B cell (primary cell): ENCODE measurements at regions not wholly inside any gene's neighbourhood (a gene's known extent, or its start where the extent isn't known, plus 50 kb on each side); places are given as distances from the start of the nearest gene placed in this dataset.

Experiments
- ATAC-seq: fragments of 200-7000 bp; cut with Tn5 transposase; one replicate; pipeline ENCODE4 v1.10.0; 2021; ENCODE audit warnings: low read depth, mild to moderate bottlenecking, moderate number of reproducible peaks, moderate library complexity
- CTCF ChIA-PET: fragments of 350-600 bp; sonication (Branson Sonifier 250); formaldehyde crosslinking; loops from one replicate; lab custom pipeline; 2021; ENCODE audit warnings: antibody characterized with exemption, inconsistent platforms; lab: Charles Lee
- POLR2A ChIA-PET: fragments of 350-600 bp; sonication (Branson Sonifier 250); formaldehyde crosslinking; loops from one replicate; lab custom pipeline; 2021; ENCODE audit warnings: antibody characterized with exemption; lab: Charles Lee
- DNase-seq: peaks from one replicate; pipeline ENCODE4 v3.0.0; 2013
- H2AFZ ChIP-seq: 2 replicates; pipeline ENCODE4 v1.6.1; 2012; ENCODE audit warnings: mild to moderate bottlenecking, low read depth, low read length; ENCODE audit not compliant: insufficient read depth, poor library complexity, severe bottlenecking
- H3K27ac ChIP-seq, 2 donors: 1 replicate in 1 of 2; 2 replicates in 1 of 2; pipeline ENCODE4 v1.5.1; 2012 to 2013; ENCODE audit warnings: low read length in 2 of 2, mild to moderate bottlenecking in 2 of 2, moderate library complexity in 1 of 2
- H3K27me3 ChIP-seq, 4 experiments: fragments of 200-600 bp in 1 of 4; sonication (generic) in 1 of 4; replicated peaks in 1 of 4; 1 replicate in 2 of 4; 2 replicates in 2 of 4; pipeline versions ENCODE4 v1.6.1 to v1.7.0; 2013 to 2016; ENCODE audit warnings: low read length in 3 of 4, mild to moderate bottlenecking in 2 of 4, mixed read lengths in 1 of 4, moderate library complexity in 1 of 4; ENCODE audit not compliant: insufficient read depth in 4 of 4, control insufficient read depth in 3 of 4; ENCODE audit errors: control extremely low read depth in 1 of 4
- H3K36me3 ChIP-seq, 2 experiments: replicated peaks in 1 of 2; 1 replicate in 1 of 2; 2 replicates in 1 of 2; pipeline versions ENCODE4 v1.6.1 to v1.7.1; 2013; ENCODE audit warnings: low read length in 1 of 2; ENCODE audit not compliant: insufficient read depth in 2 of 2, control insufficient read depth in 1 of 2; ENCODE audit errors: control extremely low read depth in 1 of 2, extremely low read depth in 1 of 2
- H3K4me1 ChIP-seq, 2 donors: fragments of 200-600 bp in 1 of 2; sonication (generic) in 1 of 2; 1 replicate in 1 of 2; 2 replicates in 1 of 2; pipeline versions ENCODE4 v1.5.1 to v1.6.1; 2013 to 2017; ENCODE audit warnings: low read length in 2 of 2; ENCODE audit not compliant: control insufficient read depth in 2 of 2, insufficient read depth in 2 of 2
- H3K4me2 ChIP-seq: replicated peaks from 2 replicates; pipeline ENCODE3; 2012; ENCODE audit warnings: mild to moderate bottlenecking, low read depth, low read length; ENCODE audit not compliant: poor library complexity, severe bottlenecking
- H3K4me3 ChIP-seq, 5 experiments: fragments of 200-600 bp in 1 of 5; sonication (generic) in 1 of 5; 1 replicate in 3 of 5; 2 replicates in 2 of 5; pipeline versions ENCODE4 v1.5.1 to v1.7.0; 2011 to 2016; ENCODE audit warnings: low read length in 4 of 5, mild to moderate bottlenecking in 4 of 5, low read depth in 2 of 5, control low read depth in 1 of 5, moderate library complexity in 1 of 5; ENCODE audit not compliant: insufficient read depth in 1 of 5; ENCODE audit errors: control extremely low read depth in 1 of 5, extremely low read depth in 1 of 5
- H3K79me2 ChIP-seq: fragments of 200-600 bp; sonication (generic); one replicate; pipeline ENCODE4 v1.6.0; 2016; ENCODE audit warnings: low read length; ENCODE audit not compliant: control insufficient read depth, insufficient read depth
- H3K9ac ChIP-seq: fragments of 200-600 bp; sonication (generic); 2 replicates; pipeline ENCODE4 v1.6.1; 2017; ENCODE audit warnings: mild to moderate bottlenecking, low read length, moderate library complexity
- H3K9me3 ChIP-seq, 3 donors: one replicate each; pipeline versions ENCODE4 v1.6.1 to v1.7.1; 2013; ENCODE audit warnings: low read length in 2 of 3; ENCODE audit not compliant: control insufficient read depth in 2 of 3, insufficient read depth in 1 of 3; ENCODE audit errors: control extremely low read depth in 1 of 3
- H4K20me1 ChIP-seq: 2 replicates; pipeline ENCODE4 v1.6.0; 2012; ENCODE audit warnings: mild to moderate bottlenecking, low read length; ENCODE audit not compliant: insufficient read depth, control insufficient read depth, poor library complexity, severe bottlenecking
- H3K27ac Mint-ChIP-seq: one replicate; pipeline ENCODE4 v1.8.0; 2021; ENCODE audit warnings: mixed read lengths
- H3K27me3 Mint-ChIP-seq: one replicate; pipeline ENCODE4 v1.8.0; 2021; ENCODE audit warnings: mixed read lengths
- H3K4me1 Mint-ChIP-seq: one replicate; pipeline ENCODE4 v1.8.0; 2021; ENCODE audit warnings: mixed read lengths
- H3K4me3 Mint-ChIP-seq: one replicate; pipeline ENCODE4 v1.8.0; 2021; ENCODE audit warnings: mixed read lengths
- H3K9me3 Mint-ChIP-seq: one replicate; pipeline ENCODE4 v1.8.0; 2022; ENCODE audit warnings: mixed read lengths; ENCODE audit not compliant: insufficient read depth
- CTCF ChIP-seq: fragments of 200-600 bp; IDR thresholded peaks from one replicate; pipeline ENCODE4 v1.8.0; 2022; ENCODE audit warnings: antibody characterized with exemption, mild to moderate bottlenecking
- EZH2 ChIP-seq: IDR thresholded peaks from 2 replicates; pipeline ENCODE4 v1.6.1; 2012; ENCODE audit warnings: borderline replicate concordance, low read depth, mild to moderate bottlenecking, moderate library complexity, low read length; ENCODE audit not compliant: insufficient read depth, poor library complexity, severe bottlenecking
- WGBS: methylation state at CpG from one replicate; pipeline ENCODE4 v1.1.5; 2013; ENCODE audit warnings: missing lambda C conversion rate; ENCODE audit not compliant: insufficient coverage; 5-methylcytosine and 5-hydroxymethylcytosine counted together
- intact Hi-C: fragments of 100-400 bp; cut with micrococcal nuclease; formaldehyde crosslinking; loops from one replicate; pipeline ENCODE4 v1.10.0; 2022

DNA sequence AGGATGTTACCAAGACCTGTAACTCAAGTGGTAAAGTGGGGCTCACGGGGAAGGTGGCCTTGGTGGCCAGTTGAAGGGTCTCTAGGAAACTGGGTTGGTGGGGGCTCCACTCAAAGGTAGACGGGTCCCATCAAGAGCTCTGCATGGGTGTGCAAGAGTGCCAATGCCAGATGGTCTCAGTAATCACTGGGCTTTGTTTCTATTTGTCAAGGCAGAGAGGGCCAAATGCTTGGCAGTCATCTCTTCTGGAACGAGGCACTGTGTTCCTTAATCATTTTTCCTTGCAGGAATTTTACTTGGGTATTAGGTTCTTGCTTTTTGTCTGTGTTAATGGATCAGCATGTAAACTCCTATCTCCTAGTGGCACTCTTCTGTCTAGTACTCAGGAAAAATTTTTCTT, 220.8 kb downstream of the DIRAS2 start:
- 95% methylated on average over 3 of the region's 3 CpGs for WGBS
- Histone ChIP-seq H4K20me1 (no peaks in the 10 kb centered on the region), H3K4me1 (no peaks in the 10 kb centered on the region), H3K9ac (no peak overlapping the region), H3K27me3 (no peaks in the 10 kb centered on the region), H3K4me2 (no peak overlapping the region), H3K79me2 (no peaks in the 10 kb centered on the region), H3K36me3 (no peaks in the 10 kb centered on the region), H3K9me3 (no peaks in the 10 kb centered on the region), H3K27ac (no peak overlapping the region), H2AFZ (no peak overlapping the region), H3K4me3 (no peak overlapping the region)
- intact Hi-C loops = no loop called here
- no peaks in the 10 kb centered on the region for H3K9me3 Mint-ChIP-seq
- no peak for ATAC-seq
- no peak for DNase-seq
- CTCF ChIA-PET = no interaction called here
- peaks cover 3% of the 10 kb centered on the region for H3K27me3 Mint-ChIP-seq
- no peaks in the 10 kb centered on the region for H3K4me1 Mint-ChIP-seq
- H3K27ac Mint-ChIP-seq = no peak overlapping the region
- POLR2A ChIA-PET = no interaction called here
- TF ChIP-seq EZH2 = no peak
- TF ChIP-seq CTCF = no peak
- H3K4me3 Mint-ChIP-seq = no peak overlapping the region

- 91% methylated on average over 8 of the region's 10 CpGs for WGBS
- H3K27me3 Mint-ChIP-seq = peaks cover 15% of the 10 kb centered on the region
Observed at GRCh38 chr9:90423661-90424193, 218.9 kb downstream of the DIRAS2 start.

More at GRCh38 chr9:90423661-90424193, 218.9 kb downstream of the DIRAS2 start:
- H3K36me3 ChIP-seq = no peaks in the 10 kb centered on the region
- ChIA-PET CTCF (no interaction called here), POLR2A (no interaction called here)
- no peak overlapping the region for H3K4me3 Mint-ChIP-seq
- intact Hi-C loops = no loop called here
- TF ChIP-seq CTCF (no peak), EZH2 (no peak)
- H3K27ac Mint-ChIP-seq = no peak overlapping the region
- no peaks in the 10 kb centered on the region for H4K20me1 ChIP-seq
- no peaks in the 10 kb centered on the region for H3K9me3 Mint-ChIP-seq
- no peaks in the 10 kb centered on the region for H3K4me1 Mint-ChIP-seq
- no peaks in the 10 kb centered on the region for H3K79me2 ChIP-seq
- H3K4me3 ChIP-seq = no peak overlapping the region
- H3K9me3 ChIP-seq = no peaks in the 10 kb centered on the region
- H3K9ac ChIP-seq = no peak overlapping the region
- H3K4me2 ChIP-seq = no peak overlapping the region
- ATAC-seq (no peak), DNase-seq (no peak)
- no peak overlapping the region for H3K27ac ChIP-seq
- H3K4me1 ChIP-seq = no peaks in the 10 kb centered on the region
- H3K27me3 ChIP-seq = peaks cover 0 to 2% (median 0%) of the 10 kb centered on the region in 4 experiments
- H2AFZ ChIP-seq = no peak overlapping the region
